ENCODE measurements at regions not wholly inside any gene's neighbourhood (a gene's known extent, or its start where the extent isn't known, plus 50 kb on each side); places are given as distances from the start of the nearest gene placed in this dataset.
"Not testable (repeated sequence)": the region's sequence is repeated elsewhere in the genome, so short reads cannot be mapped to it uniquely, and the experiment has no call there.

- TF ChIP-seq CTCF (IDR thresholded peaks at IDR 0.05); POLR2AphosphoS5 (IDR thresholded peaks at IDR 0.05; ENCODE audit: low read depth, low read length); REST (IDR thresholded peaks at IDR 0.05; ENCODE audit: insufficient read depth in 1 of 2, low read depth in 2 of 2, low read length in 1 of 2); SIN3A (IDR thresholded peaks at IDR 0.05; ENCODE audit: borderline replicate concordance, insufficient read depth, low read depth, low read length); TCF7L2 (IDR thresholded peaks at IDR 0.05; ENCODE audit: low read depth, low read length): not testable (repeated sequence)
These were observed 211.0 kb downstream of the BCL11A start for GRCh38 chr2:60342491-60342890.
